Naive thymus-derived CD4-positive, alpha-beta T cell (primary cell): ENCODE measurements at regions not wholly inside any gene's neighbourhood (a gene's known extent, or its start where the extent isn't known, plus 50 kb on each side); places are given as distances from the start of the nearest gene placed in this dataset.
A peak's percentile ranks its signal among the peaks of the same experiment; 100 is the strongest.

ENCODE experiments used
- ATAC-seq: fragments of 150-1000 bp; cut with Tn5 transposase; 2 replicates; pipeline ENCODE4 v1.10.0; 2021; ENCODE audit warnings: mild to moderate bottlenecking, moderate library complexity
- CTCF ChIA-PET: fragments of 350-600 bp; sonication (Branson Sonifier 250); formaldehyde crosslinking; loops from one replicate; lab custom pipeline; 2021; ENCODE audit warnings: antibody characterized with exemption; lab: Charles Lee
- POLR2A ChIA-PET: fragments of 350-600 bp; sonication (Branson Sonifier 250); formaldehyde crosslinking; loops from one replicate; lab custom pipeline; 2021; ENCODE audit warnings: antibody characterized with exemption, inconsistent platforms; lab: Charles Lee
- DNase-seq, 9 donors: peaks; one replicate each; pipeline versions ENCODE4 v3.0.0 to v3.0.0-alpha.2; 2020 to 2022; ENCODE audit warnings: mixed read lengths in 1 of 9
- H3K27ac ChIP-seq: one replicate; pipeline ENCODE4 v1.7.0; 2013; ENCODE audit warnings: mild to moderate bottlenecking, low read depth, low read length, moderate library complexity
- H3K27me3 ChIP-seq, 2 donors: one replicate each; pipeline ENCODE4 v1.7.0; 2013; ENCODE audit warnings: low read length in 2 of 2, mild to moderate bottlenecking in 2 of 2, moderate library complexity in 2 of 2; ENCODE audit not compliant: control insufficient read depth in 2 of 2, insufficient read depth in 2 of 2
- H3K36me3 ChIP-seq, 3 experiments: 1 replicate in 2 of 3; 2 replicates in 1 of 3; pipeline ENCODE4 v1.7.0; 2013; ENCODE audit warnings: low read length in 3 of 3, mild to moderate bottlenecking in 3 of 3, moderate library complexity in 1 of 3; ENCODE audit not compliant: insufficient read depth in 3 of 3, control insufficient read depth in 2 of 3
- H3K4me1 ChIP-seq, 2 donors: one replicate each; pipeline ENCODE4 v1.7.0; 2013; ENCODE audit warnings: low read length in 2 of 2, mild to moderate bottlenecking in 2 of 2, moderate library complexity in 1 of 2; ENCODE audit not compliant: control insufficient read depth in 2 of 2, insufficient read depth in 2 of 2
- H3K4me3 ChIP-seq: 2 replicates; pipeline ENCODE4 v1.7.0; 2013; ENCODE audit warnings: mild to moderate bottlenecking, low read length
- H3K9me3 ChIP-seq, 3 experiments: 1 replicate in 2 of 3; 2 replicates in 1 of 3; pipeline ENCODE4 v1.7.0; 2013; ENCODE audit warnings: low read length in 3 of 3; ENCODE audit not compliant: control insufficient read depth in 2 of 3
- H3K27ac Mint-ChIP-seq, 9 donors: one replicate each; pipeline ENCODE4 v1.8.0; 2020 to 2022; ENCODE audit warnings: mixed read lengths in 9 of 9, mild to moderate bottlenecking in 8 of 9, moderate library complexity in 5 of 9, inconsistent platforms in 2 of 9
- H3K27me3 Mint-ChIP-seq, 5 donors: one replicate each; pipeline ENCODE4 v1.8.0; 2021 to 2022; ENCODE audit warnings: mixed read lengths in 5 of 5, mild to moderate bottlenecking in 1 of 5
- H3K36me3 Mint-ChIP-seq, 5 donors: one replicate each; pipeline ENCODE4 v1.8.0; 2020 to 2022; ENCODE audit warnings: mixed read lengths in 5 of 5, mild to moderate bottlenecking in 3 of 5, inconsistent platforms in 1 of 5
- H3K4me1 Mint-ChIP-seq, 7 donors: one replicate each; pipeline ENCODE4 v1.8.0; 2020 to 2022; ENCODE audit warnings: mixed read lengths in 7 of 7, mild to moderate bottlenecking in 3 of 7, inconsistent platforms in 1 of 7
- H3K4me3 Mint-ChIP-seq, 10 donors: one replicate each; pipeline ENCODE4 v1.8.0; 2020 to 2022; ENCODE audit warnings: mild to moderate bottlenecking in 10 of 10, mixed read lengths in 10 of 10, moderate library complexity in 6 of 10, inconsistent platforms in 2 of 10
- H3K9me3 Mint-ChIP-seq, 11 donors: one replicate each; pipeline ENCODE4 v1.8.0; 2020 to 2022; ENCODE audit warnings: mixed read lengths in 11 of 11, mild to moderate bottlenecking in 4 of 11, inconsistent platforms in 1 of 11, moderate library complexity in 1 of 11
- intact Hi-C, 2 donors: fragments of 100-400 bp; cut with micrococcal nuclease; formaldehyde crosslinking; loops; one replicate each; pipeline ENCODE4 v1.15.1; 2023

- peaks cover 0 to 22% (median 6%) of the 10 kb centered on the region in 5 donors for H3K36me3 Mint-ChIP-seq
- H3K9me3 Mint-ChIP-seq: peaks cover 0 to 15% (median 0%) of the 10 kb centered on the region in 11 donors
- no peak overlapping the region for H3K27ac ChIP-seq
- no peak for ATAC-seq
- H3K4me1 ChIP-seq: peaks cover 18 to 31% of the 10 kb centered on the region in 2 donors
- ChIA-PET POLR2A (no interaction called here), CTCF (no interaction called here)
- intact Hi-C loops: loop anchor here in 1 of 2 donors (5.0 kb wide), 1 partner anchor 95 kb away; no protein-coding TSS in a partner anchor
- H3K4me3 Mint-ChIP-seq: no peak overlapping the region
- no peaks in the 10 kb centered on the region for H3K36me3 ChIP-seq
- no peaks in the 10 kb centered on the region for H3K9me3 ChIP-seq
- H3K27me3 ChIP-seq: no peaks in the 10 kb centered on the region
- no peak overlapping the region for H3K4me3 ChIP-seq
- H3K27me3 Mint-ChIP-seq: peaks cover 0 to 2% (median 0%) of the 10 kb centered on the region in 5 donors
- H3K27ac Mint-ChIP-seq: no peak overlapping the region
- no peak for DNase-seq
- H3K4me1 Mint-ChIP-seq: peaks cover 28 to 77% (median 50%) of the 10 kb centered on the region in 7 donors
Observed at GRCh38 chr13:22111961-22112360, 441.1 kb downstream of the FGF9 start.

- ChIA-PET CTCF (no interaction called here), POLR2A (no interaction called here)
- Histone ChIP-seq H3K36me3 (no peaks in the 10 kb centered on the region), H3K4me1 (peaks cover 7 to 21% of the 10 kb centered on the region in 2 donors), H3K4me3 (no peak overlapping the region), H3K27ac (no peak overlapping the region), H3K27me3 (no peaks in the 10 kb centered on the region), H3K9me3 (no peaks in the 10 kb centered on the region)
- H3K27me3 Mint-ChIP-seq: peaks cover 0 to 2% (median 0%) of the 10 kb centered on the region in 5 donors
- DNase-seq (no peak), ATAC-seq (no peak)
- H3K9me3 Mint-ChIP-seq: peaks cover 0 to 14% (median 0%) of the 10 kb centered on the region in 11 donors
- intact Hi-C loops: loop anchor here in 1 of 2 donors (5.0 kb wide), 1 partner anchor 96 kb away; no protein-coding TSS in a partner anchor
- H3K36me3 Mint-ChIP-seq: peaks cover 0 to 22% (median 6%) of the 10 kb centered on the region in 5 donors
- peak overlapping the region in 4 of 9 donors; percentile 24 to 87 (median 62) for H3K27ac Mint-ChIP-seq
- H3K4me3 Mint-ChIP-seq: peak overlapping the region in 1 of 10 donors; percentile 64
- H3K4me1 Mint-ChIP-seq: peaks cover 20 to 65% (median 42%) of the 10 kb centered on the region in 7 donors
Observed at GRCh38 chr13:22112956-22113745, 442.3 kb downstream of the FGF9 start.

GRCh38 chr13:22114630-22115311 is 443.9 kb downstream of the FGF9 start:
- Histone ChIP-seq H3K27ac (no peak overlapping the region), H3K27me3 (no peaks in the 10 kb centered on the region), H3K4me1 (peaks cover 7 to 19% of the 10 kb centered on the region in 2 donors), H3K4me3 (no peak overlapping the region), H3K9me3 (no peaks in the 10 kb centered on the region), H3K36me3 (no peaks in the 10 kb centered on the region)
- ChIA-PET CTCF (no interaction called here), POLR2A (interaction anchor here (0.6 to 1.2 kb wide), 3 partner anchors 9 to 470 kb away, joined by 3 to 4 read pairs (median 4); no protein-coding TSS in a partner anchor)
- intact Hi-C loops: loop anchor here (1.0 to 5.0 kb wide), 6 partner anchors 12 to 97 kb away; no protein-coding TSS in a partner anchor
- DNase-seq (peak in 7 of 9 donors; percentile 46 to 85 (median 63)), ATAC-seq (peak; percentile 93)
- peaks cover 0 to 2% (median 0%) of the 10 kb centered on the region in 5 donors for H3K27me3 Mint-ChIP-seq
- peaks cover 0 to 22% (median 6%) of the 10 kb centered on the region in 5 donors for H3K36me3 Mint-ChIP-seq
- H3K4me3 Mint-ChIP-seq: peak overlapping the region in 9 of 10 donors; percentile 16 to 64 (median 37)
- H3K4me1 Mint-ChIP-seq: peaks cover 16 to 51% (median 37%) of the 10 kb centered on the region in 7 donors
- H3K27ac Mint-ChIP-seq: peak overlapping the region; percentile 20 to 89 (median 84)
- H3K9me3 Mint-ChIP-seq: peaks cover 0 to 17% (median 0%) of the 10 kb centered on the region in 11 donors

GRCh38 chr13:22118158-22118557 is 447.3 kb downstream of the FGF9 start:
- Histone ChIP-seq H3K9me3 (no peaks in the 10 kb centered on the region), H3K4me3 (no peak overlapping the region), H3K27ac (no peak overlapping the region), H3K4me1 (peaks cover 7 to 19% of the 10 kb centered on the region in 2 donors), H3K27me3 (no peaks in the 10 kb centered on the region), H3K36me3 (no peaks in the 10 kb centered on the region)
- ATAC-seq (no peak), DNase-seq (no peak)
- peaks cover 16 to 37% (median 26%) of the 10 kb centered on the region in 7 donors for H3K4me1 Mint-ChIP-seq
- ChIA-PET POLR2A (no interaction called here), CTCF (no interaction called here)
- peak overlapping the region in 1 of 9 donors; percentile 11 for H3K27ac Mint-ChIP-seq
- H3K4me3 Mint-ChIP-seq: no peak overlapping the region
- H3K36me3 Mint-ChIP-seq: peaks cover 0 to 15% (median 7%) of the 10 kb centered on the region in 5 donors
- H3K9me3 Mint-ChIP-seq: peaks cover 0 to 12% (median 0%) of the 10 kb centered on the region in 11 donors
- intact Hi-C loops: no loop called here
- H3K27me3 Mint-ChIP-seq: no peaks in the 10 kb centered on the region

GRCh38 chr13:22120646-22121045 is 449.8 kb downstream of the FGF9 start:
- DNase-seq: no peak
- POLR2A ChIA-PET: interaction anchor here (0.6 to 1.3 kb wide), 3 partner anchors 13 to 54 kb away, joined by 3 read pairs; no protein-coding TSS in a partner anchor
- Histone ChIP-seq H3K4me3 (no peak overlapping the region), H3K27ac (no peak overlapping the region), H3K9me3 (no peaks in the 10 kb centered on the region), H3K27me3 (no peaks in the 10 kb centered on the region), H3K36me3 (no peaks in the 10 kb centered on the region), H3K4me1 (no peaks in the 10 kb centered on the region)
- CTCF ChIA-PET: no interaction called here
- intact Hi-C loops: no loop called here
- H3K4me1 Mint-ChIP-seq: peaks cover under 1 to 12% (median 8%) of the 10 kb centered on the region in 7 donors
- H3K27ac Mint-ChIP-seq: no peak overlapping the region
- peaks cover 0 to 7% (median 0%) of the 10 kb centered on the region in 11 donors for H3K9me3 Mint-ChIP-seq
- peaks cover 0 to 5% (median 0%) of the 10 kb centered on the region in 5 donors for H3K36me3 Mint-ChIP-seq
- H3K4me3 Mint-ChIP-seq: no peak overlapping the region
- no peak for ATAC-seq
- H3K27me3 Mint-ChIP-seq: no peaks in the 10 kb centered on the region

GRCh38 chr13:22121146-22121739 is 450.4 kb downstream of the FGF9 start:
- H3K9me3 Mint-ChIP-seq: peaks cover 0 to 7% (median 0%) of the 10 kb centered on the region in 11 donors
- Histone ChIP-seq H3K27ac (no peak overlapping the region), H3K4me3 (no peak overlapping the region), H3K9me3 (no peaks in the 10 kb centered on the region), H3K27me3 (no peaks in the 10 kb centered on the region), H3K4me1 (no peaks in the 10 kb centered on the region), H3K36me3 (no peaks in the 10 kb centered on the region)
- no peak overlapping the region for H3K4me3 Mint-ChIP-seq
- DNase-seq (no peak), ATAC-seq (no peak)
- intact Hi-C loops: no loop called here
- H3K4me1 Mint-ChIP-seq: peaks cover 4 to 17% (median 13%) of the 10 kb centered on the region in 7 donors
- peaks cover 0 to 4% (median 0%) of the 10 kb centered on the region in 5 donors for H3K36me3 Mint-ChIP-seq
- no peak overlapping the region for H3K27ac Mint-ChIP-seq
- H3K27me3 Mint-ChIP-seq: no peaks in the 10 kb centered on the region
- POLR2A ChIA-PET: interaction anchor here (0.6 to 1.3 kb wide), 2 partner anchors 16 to 55 kb away, joined by 3 read pairs; no protein-coding TSS in a partner anchor
- CTCF ChIA-PET: no interaction called here
